ENCODE measurements at regions not wholly inside any gene's neighbourhood (a gene's known extent, or its start where the extent isn't known, plus 50 kb on each side); places are given as distances from the start of the nearest gene placed in this dataset.
"Not testable (repeated sequence)": the region's sequence is repeated elsewhere in the genome, so short reads cannot be mapped to it uniquely, and the experiment has no call there.

GRCh38 chr1:56257726-56258125, 321.6 kb downstream of the PLPP3 start:
- no peak for DNase-seq

GRCh38 chr1:56256153-56257000, 323.0 kb downstream of the PLPP3 start:
- no peak for DNase-seq

GRCh38 chr1:56255516-56256152, 323.7 kb downstream of the PLPP3 start:
- no peak for DNase-seq

- no peak for DNase-seq
Observed at GRCh38 chr1:56254130-56254529, 325.2 kb downstream of the PLPP3 start.

- DNase-seq: no peak
Observed at GRCh38 chr1:56250809-56251208, 328.6 kb downstream of the PLPP3 start.

- no peak for DNase-seq
Observed at GRCh38 chr1:56249234-56249633, 330.1 kb downstream of the PLPP3 start.

- DNase-seq: no peak
Observed at GRCh38 chr1:56248138-56248537, 331.2 kb downstream of the PLPP3 start.

GRCh38 chr1:56246726-56247125, 332.6 kb downstream of the PLPP3 start:
- DNase-seq: not testable (repeated sequence)

GRCh38 chr1:56240400-56240799, 339.0 kb downstream of the PLPP3 start:
- no peak for DNase-seq

GRCh38 chr1:56237491-56238064, 341.8 kb downstream of the PLPP3 start:
- DNase-seq: no peak

GRCh38 chr1:56236688-56237087, 342.7 kb downstream of the PLPP3 start:
- DNase-seq: no peak

GRCh38 chr1:56235909-56236510, 343.4 kb downstream of the PLPP3 start:
- no peak for DNase-seq

- DNase-seq: no peak
Observed at GRCh38 chr1:56229186-56229585, 350.2 kb downstream of the PLPP3 start.

GRCh38 chr1:56227886-56228285, 351.5 kb downstream of the PLPP3 start:
- no peak for DNase-seq

- no peak for DNase-seq
Observed at GRCh38 chr1:56227401-56227800, 352.0 kb downstream of the PLPP3 start.

GRCh38 chr1:56225964-56226815, 353.2 kb downstream of the PLPP3 start:
- DNase-seq: no peak

- DNase-seq: no peak
Observed at GRCh38 chr1:56223968-56224367, 355.4 kb downstream of the PLPP3 start.

GRCh38 chr1:56222914-56223540, 356.3 kb downstream of the PLPP3 start:
- DNase-seq: no peak

- DNase-seq: no peak
Observed at GRCh38 chr1:56220021-56220420, 359.3 kb downstream of the PLPP3 start.

- DNase-seq: no peak
Observed at GRCh38 chr1:56218023-56218422, 361.3 kb downstream of the PLPP3 start.

- DNase-seq: no peak
Observed at GRCh38 chr1:56216218-56216617, 363.1 kb downstream of the PLPP3 start.

- no peak for DNase-seq
Observed at GRCh38 chr1:56215771-56216170, 363.6 kb downstream of the PLPP3 start.
